PC-3 (cell line): ENCODE measurements at regions not wholly inside any gene's neighbourhood (a gene's known extent, or its start where the extent isn't known, plus 50 kb on each side); places are given as distances from the start of the nearest gene placed in this dataset.

Source experiments
- ATAC-seq: fragments of 200-7000 bp; cut with Tn5 transposase; 2 replicates; pipeline ENCODE4 v1.9.1; 2020; ENCODE audit warnings: mild to moderate bottlenecking, moderate library complexity
- BruUV-seq: library from RNA; stranded (reverse); fragments of 400-500 nt; replicated peaks from 2 replicates; lab custom pipeline; 2021; lab: Mats Ljungman, UMichigan
- CTCF ChIA-PET: fragments of 300-600 bp; sonication (Branson Sonifier 250); formaldehyde crosslinking; loops from one replicate; lab custom pipeline; 2022; ENCODE audit warnings: antibody characterized with exemption; lab: Charles Lee
- POLR2A ChIA-PET: fragments of 300-600 bp; sonication (Branson Sonifier 250); formaldehyde crosslinking; loops from one replicate; lab custom pipeline; 2022; ENCODE audit warnings: antibody characterized with exemption; ENCODE audit not compliant: unreplicated experiment; lab: Charles Lee
- DNase-seq: peaks from one replicate; pipeline ENCODE4 v3.0.0-alpha.2; 2015
- H2AFZ ChIP-seq: fragments of 300-600 bp; sonication (generic); 2 replicates; pipeline ENCODE4 v1.6.0; 2016; ENCODE audit warnings: antibody characterized with exemption, low read length
- H3F3A ChIP-seq: fragments of 300-600 bp; sonication (generic); one replicate; pipeline ENCODE4 v1.6.0; 2017; ENCODE audit warnings: antibody characterized with exemption, low read length, control low read depth, mild to moderate bottlenecking; ENCODE audit not compliant: unreplicated experiment
- H3K27ac ChIP-seq: fragments of 300-600 bp; sonication (generic); 2 replicates; pipeline ENCODE4 v1.5.1; 2016; ENCODE audit warnings: mild to moderate bottlenecking, low read length
- H3K27me3 ChIP-seq: fragments of 300-600 bp; sonication (generic); 2 replicates; pipeline ENCODE4 v1.6.1; 2016; ENCODE audit warnings: low read length, mixed read lengths
- H3K36me3 ChIP-seq: fragments of 300-600 bp; sonication (generic); 2 replicates; pipeline ENCODE4 v1.6.1; 2016; ENCODE audit warnings: low read depth, mixed run types, low read length, mixed read lengths
- H3K4me1 ChIP-seq: fragments of 300-600 bp; sonication (generic); 2 replicates; pipeline ENCODE4 v1.5.1; 2016; ENCODE audit warnings: low read length; ENCODE audit not compliant: insufficient read depth
- H3K4me2 ChIP-seq: fragments of 300-600 bp; sonication (generic); 2 replicates; pipeline ENCODE4 v1.6.0; 2016; ENCODE audit warnings: low read length
- H3K4me3 ChIP-seq: fragments of 300-600 bp; sonication (generic); 2 replicates; pipeline ENCODE4 v1.5.1; 2016; ENCODE audit warnings: mild to moderate bottlenecking, low read length, mixed read lengths
- H3K79me2 ChIP-seq: fragments of 300-600 bp; sonication (generic); 2 replicates; pipeline ENCODE4 v1.6.1; 2017; ENCODE audit warnings: low read length, mixed read lengths
- H3K9ac ChIP-seq: fragments of 300-600 bp; sonication (generic); 2 replicates; pipeline ENCODE4 v1.6.0; 2016; ENCODE audit warnings: mild to moderate bottlenecking, low read length
- H3K9me2 ChIP-seq: fragments of 300-600 bp; sonication (generic); replicated peaks from 2 replicates; pipeline ENCODE4 v1.6.1; 2016; ENCODE audit warnings: mixed run types, low read length, mixed read lengths
- H3K9me3 ChIP-seq: fragments of 300-600 bp; sonication (generic); 2 replicates; pipeline ENCODE4 v1.6.1; 2016; ENCODE audit warnings: low read length, mixed read lengths
- H4K20me1 ChIP-seq: fragments of 300-600 bp; sonication (generic); 2 replicates; pipeline ENCODE4 v1.6.1; 2016; ENCODE audit warnings: low read length, mixed read lengths
- CTCF ChIP-seq: fragments of 300-600 bp; sonication (generic); conservative IDR thresholded peaks from 2 replicates; pipeline ENCODE4 v1.5.1; 2017; ENCODE audit warnings: antibody characterized with exemption, low read depth, mild to moderate bottlenecking, low read length
- EZH2 ChIP-seq: fragments of 300-600 bp; sonication (generic); IDR thresholded peaks from one replicate; pipeline ENCODE4 v1.6.1; 2017; ENCODE audit warnings: antibody characterized with exemption, mild to moderate bottlenecking, low read length; ENCODE audit not compliant: unreplicated experiment
- EZH2phosphoT487 ChIP-seq: fragments of 300-600 bp; sonication (generic); IDR thresholded peaks from 2 replicates; pipeline ENCODE4 v1.6.1; 2018; ENCODE audit warnings: mild to moderate bottlenecking, antibody characterized with exemption, low read length, borderline replicate concordance
- intact Hi-C: fragments of 100-400 bp; cut with micrococcal nuclease; formaldehyde crosslinking; loops from 2 replicates; pipeline ENCODE4 v1.9.0; 2023

- H3K79me2 ChIP-seq = no peaks in the 10 kb centered on the region
- no peak overlapping the region for H3K4me3 ChIP-seq
- H3K27ac ChIP-seq = no peak overlapping the region
- H3K9ac ChIP-seq = no peak overlapping the region
- intact Hi-C loops = no loop called here
- no peaks in the 10 kb centered on the region for H3K36me3 ChIP-seq
- ATAC-seq = no peak
- no peaks in the 10 kb centered on the region for H3K27me3 ChIP-seq
- no peak for TF ChIP-seq EZH2
- no peak for TF ChIP-seq EZH2phosphoT487
- H4K20me1 ChIP-seq = no peaks in the 10 kb centered on the region
- no peaks in the 10 kb centered on the region for H3K9me2 ChIP-seq
- ChIA-PET CTCF (no interaction called here), POLR2A (no interaction called here)
- no peaks in the 10 kb centered on the region for H3K9me3 ChIP-seq
- no peaks in the 10 kb centered on the region for H3F3A ChIP-seq
- H3K4me2 ChIP-seq = no peak overlapping the region
- no peak for DNase-seq
- no TSS peak for BruUV-seq
- no peaks in the 10 kb centered on the region for H3K4me1 ChIP-seq
- H2AFZ ChIP-seq = no peak overlapping the region
These were observed 368.2 kb upstream of the SLITRK5 start for GRCh38 chr13:87302931-87303330.

- no peaks in the 10 kb centered on the region for H3K9me3 ChIP-seq
- TF ChIP-seq EZH2 (no peak), EZH2phosphoT487 (no peak), CTCF (no peak)
- H3K27ac ChIP-seq = no peak overlapping the region
- no peaks in the 10 kb centered on the region for H4K20me1 ChIP-seq
- ATAC-seq (no peak), DNase-seq (no peak)
- CTCF ChIA-PET = no interaction called here
- H2AFZ ChIP-seq = no peak overlapping the region
- POLR2A ChIA-PET = no interaction called here
- no peak overlapping the region for H3K4me2 ChIP-seq
- intact Hi-C loops = no loop called here
- no peaks in the 10 kb centered on the region for H3K9me2 ChIP-seq
- H3K36me3 ChIP-seq = no peaks in the 10 kb centered on the region
- no peaks in the 10 kb centered on the region for H3K79me2 ChIP-seq
- no peaks in the 10 kb centered on the region for H3F3A ChIP-seq
- no TSS peak for BruUV-seq
- H3K27me3 ChIP-seq = no peaks in the 10 kb centered on the region
- H3K9ac ChIP-seq = no peak overlapping the region
- no peaks in the 10 kb centered on the region for H3K4me1 ChIP-seq
- H3K4me3 ChIP-seq = no peak overlapping the region
These were observed 360.0 kb upstream of the SLITRK5 start for GRCh38 chr13:87311165-87311564.

GRCh38 chr13:87314822-87315221 is 356.3 kb upstream of the SLITRK5 start:
- H3K4me2 ChIP-seq = no peak overlapping the region
- H3K9me2 ChIP-seq = no peaks in the 10 kb centered on the region
- no peak overlapping the region for H3K4me3 ChIP-seq
- H3F3A ChIP-seq = no peaks in the 10 kb centered on the region
- TF ChIP-seq EZH2phosphoT487 (no peak), CTCF (no peak), EZH2 (no peak)
- no peaks in the 10 kb centered on the region for H3K79me2 ChIP-seq
- ATAC-seq (no peak), DNase-seq (no peak)
- H3K27ac ChIP-seq = no peak overlapping the region
- ChIA-PET POLR2A (no interaction called here), CTCF (no interaction called here)
- no TSS peak for BruUV-seq
- H3K9me3 ChIP-seq = no peaks in the 10 kb centered on the region
- H3K27me3 ChIP-seq = no peaks in the 10 kb centered on the region
- H3K4me1 ChIP-seq = no peaks in the 10 kb centered on the region
- intact Hi-C loops = no loop called here
- H2AFZ ChIP-seq = no peak overlapping the region
- no peaks in the 10 kb centered on the region for H4K20me1 ChIP-seq
- H3K36me3 ChIP-seq = no peaks in the 10 kb centered on the region
- no peak overlapping the region for H3K9ac ChIP-seq
